SK-N-MC (cell line): ENCODE measurements at regions not wholly inside any gene's neighbourhood (a gene's known extent, or its start where the extent isn't known, plus 50 kb on each side); places are given as distances from the start of the nearest gene placed in this dataset.

Experiments used
- DNase-seq: peaks from one replicate; pipeline ENCODE4 v3.0.0-alpha.2; 2011; ENCODE audit warnings: low read depth, low spot score
- H3K27ac ChIP-seq: fragments of 200-600 bp; sonication (generic); 2 replicates; pipeline ENCODE4 v1.5.1; 2016; ENCODE audit warnings: mixed run types
- H3K36me3 ChIP-seq: fragments of 200-600 bp; sonication (generic); 2 replicates; pipeline ENCODE4 v1.6.1; 2017; ENCODE audit warnings: antibody characterized with exemption, low read length, mixed read lengths; ENCODE audit not compliant: insufficient read depth
- H3K4me3 ChIP-seq: fragments of 200-600 bp; sonication (generic); 2 replicates; pipeline ENCODE4 v1.5.1; 2016
- H3K9ac ChIP-seq: fragments of 200-600 bp; sonication (generic); 2 replicates; pipeline ENCODE4 v1.8.0; 2017; ENCODE audit warnings: mixed run types, mixed read lengths; ENCODE audit not compliant: insufficient read length
- H3K9me3 ChIP-seq: fragments of 200-600 bp; sonication (generic); 2 replicates; pipeline ENCODE4 v1.6.1; 2017; ENCODE audit warnings: low read depth, mild to moderate bottlenecking, antibody characterized with exemption, low read length, moderate library complexity, mixed read lengths
- EZH2 ChIP-seq: fragments of 200-600 bp; sonication (generic); IDR thresholded peaks from one replicate; pipeline ENCODE4 v1.6.1; 2017; ENCODE audit warnings: antibody characterized with exemption
- FOXP2 ChIP-seq: optimal IDR thresholded peaks from 2 replicates; pipeline ENCODE3; 2011; ENCODE audit warnings: mild to moderate bottlenecking, moderate library complexity; ENCODE audit not compliant: insufficient read depth; ENCODE audit errors: extremely low read length, control extremely low read depth
- POLR2AphosphoS5 ChIP-seq: IDR thresholded peaks from 2 replicates; pipeline ENCODE4 v1.6.1; 2012; ENCODE audit warnings: mild to moderate bottlenecking, low read depth, low read length, borderline replicate concordance

DNA sequence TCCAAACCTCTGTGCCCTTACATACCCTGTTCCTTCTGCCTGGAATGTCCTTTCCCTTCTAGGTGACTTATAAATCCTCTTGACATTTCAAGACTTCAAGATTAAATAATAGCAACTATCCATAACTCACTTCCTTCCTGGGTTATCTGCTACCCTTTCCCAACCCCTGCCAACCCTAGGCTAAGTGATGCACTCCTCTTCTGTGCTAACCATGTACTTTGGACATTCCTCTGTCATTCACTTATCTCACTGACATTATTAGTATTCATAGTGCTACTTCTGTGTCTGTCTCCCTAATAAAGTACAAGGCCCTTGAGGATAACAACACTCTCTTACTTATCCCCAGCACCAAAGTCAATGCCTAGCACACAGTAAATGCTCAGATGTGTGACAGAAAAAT, 307.1 kb downstream of the ENC1 start:
- no peak for TF ChIP-seq FOXP2
- no peak for TF ChIP-seq POLR2AphosphoS5
- TF ChIP-seq EZH2 = no peak
- H3K9ac ChIP-seq = no peak overlapping the region
- DNase-seq = no peak
- no peak overlapping the region for H3K27ac ChIP-seq
- H3K4me3 ChIP-seq = no peak overlapping the region
- H3K36me3 ChIP-seq = no peaks in the 10 kb centered on the region
- no peaks in the 10 kb centered on the region for H3K9me3 ChIP-seq

DNA sequence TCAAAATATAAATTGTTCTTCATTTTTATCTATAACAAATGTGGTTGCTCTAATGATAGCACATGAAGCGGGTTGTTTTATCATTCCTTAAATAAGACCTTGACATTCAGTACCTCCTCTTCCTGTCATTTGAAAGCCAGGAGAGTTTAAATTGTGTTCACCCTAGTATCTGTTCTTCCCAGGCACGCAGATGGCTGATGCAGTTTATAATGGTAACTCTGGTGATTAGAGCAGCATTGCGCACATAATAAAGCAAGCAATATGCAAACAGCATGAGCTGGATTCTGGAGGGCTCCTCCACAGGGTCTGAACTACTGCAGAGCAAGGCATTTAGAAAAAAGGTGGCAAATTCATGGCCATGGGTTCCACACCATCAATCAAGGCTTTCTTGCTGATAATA, 307.8 kb downstream of the ENC1 start:
- H3K36me3 ChIP-seq = no peaks in the 10 kb centered on the region
- DNase-seq = no peak
- H3K9me3 ChIP-seq = no peaks in the 10 kb centered on the region
- H3K4me3 ChIP-seq = no peak overlapping the region
- TF ChIP-seq POLR2AphosphoS5 (no peak), FOXP2 (no peak), EZH2 (no peak)
- no peak overlapping the region for H3K27ac ChIP-seq
- no peak overlapping the region for H3K9ac ChIP-seq

DNA sequence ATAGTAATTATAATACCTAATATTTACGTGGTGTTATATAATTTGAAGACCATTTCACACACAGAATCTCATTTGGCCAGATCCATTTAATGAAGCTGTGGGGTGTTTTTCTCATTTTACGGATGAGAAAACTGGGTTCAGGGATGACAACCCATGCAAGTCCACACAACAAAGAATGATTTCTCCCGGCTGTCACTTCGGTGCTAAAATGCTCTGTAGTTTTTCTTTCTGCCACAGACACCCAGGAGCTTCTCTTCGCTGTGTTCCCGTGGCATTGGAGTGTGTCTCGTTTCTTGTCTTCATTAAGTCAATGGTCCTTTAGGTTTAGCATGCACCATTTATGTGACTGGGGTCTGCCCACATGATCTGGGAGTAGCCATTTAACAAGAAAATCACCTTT, 308.5 kb downstream of the ENC1 start:
- Histone ChIP-seq H3K9ac (no peak overlapping the region), H3K4me3 (no peak overlapping the region), H3K9me3 (no peaks in the 10 kb centered on the region), H3K27ac (no peak overlapping the region), H3K36me3 (no peaks in the 10 kb centered on the region)
- no peak for DNase-seq
- TF ChIP-seq EZH2 = no peak
- TF ChIP-seq POLR2AphosphoS5 = no peak
- TF ChIP-seq FOXP2 = no peak

DNA sequence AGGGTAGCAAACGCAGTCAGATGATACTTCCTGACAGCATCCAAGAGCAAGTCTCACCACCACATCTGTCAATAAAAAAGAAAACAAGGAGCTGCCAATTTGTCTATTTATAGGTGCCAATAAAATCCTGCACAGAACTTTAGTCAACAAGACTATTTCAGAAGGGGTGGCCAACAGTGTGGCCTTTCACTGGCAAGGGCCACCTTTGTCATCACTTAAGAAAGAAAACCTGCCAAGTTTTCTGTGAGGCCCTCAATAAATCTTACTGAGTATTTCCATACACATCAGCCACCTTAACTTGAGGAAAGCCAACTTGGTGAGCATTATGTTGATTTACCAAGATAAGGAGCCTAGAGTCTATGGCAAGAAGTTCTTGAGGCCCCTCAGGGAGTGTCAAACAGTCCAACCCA, 312.3 kb downstream of the ENC1 start:
- H3K36me3 ChIP-seq = no peaks in the 10 kb centered on the region
- no peak for DNase-seq
- no peak overlapping the region for H3K4me3 ChIP-seq
- TF ChIP-seq FOXP2 (no peak), EZH2 (no peak), POLR2AphosphoS5 (no peak)
- H3K27ac ChIP-seq = no peak overlapping the region
- no peaks in the 10 kb centered on the region for H3K9me3 ChIP-seq
- H3K9ac ChIP-seq = no peak overlapping the region

DNA sequence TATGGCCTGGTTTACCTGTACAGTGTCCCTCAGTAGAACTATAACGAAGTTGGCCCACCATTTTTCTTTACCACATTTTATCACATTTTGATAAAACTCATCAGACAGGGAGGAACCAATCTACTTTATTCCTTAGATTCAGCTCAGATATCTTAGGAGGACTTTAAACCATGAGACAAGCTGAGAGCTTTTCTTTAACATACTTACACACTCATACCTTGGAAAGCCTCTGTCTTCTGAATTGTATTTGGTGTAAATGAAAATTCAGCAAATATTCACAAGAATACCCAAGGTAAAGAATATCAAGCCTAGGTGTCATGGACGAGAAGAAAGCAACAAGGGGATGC, 313.2 kb downstream of the ENC1 start:
- H3K9me3 ChIP-seq = no peaks in the 10 kb centered on the region
- no peak overlapping the region for H3K4me3 ChIP-seq
- TF ChIP-seq FOXP2 (no peak), EZH2 (no peak), POLR2AphosphoS5 (no peak)
- no peak for DNase-seq
- H3K27ac ChIP-seq = peak overlapping the region; percentile 82
- H3K9ac ChIP-seq = no peak overlapping the region
- no peaks in the 10 kb centered on the region for H3K36me3 ChIP-seq

DNA sequence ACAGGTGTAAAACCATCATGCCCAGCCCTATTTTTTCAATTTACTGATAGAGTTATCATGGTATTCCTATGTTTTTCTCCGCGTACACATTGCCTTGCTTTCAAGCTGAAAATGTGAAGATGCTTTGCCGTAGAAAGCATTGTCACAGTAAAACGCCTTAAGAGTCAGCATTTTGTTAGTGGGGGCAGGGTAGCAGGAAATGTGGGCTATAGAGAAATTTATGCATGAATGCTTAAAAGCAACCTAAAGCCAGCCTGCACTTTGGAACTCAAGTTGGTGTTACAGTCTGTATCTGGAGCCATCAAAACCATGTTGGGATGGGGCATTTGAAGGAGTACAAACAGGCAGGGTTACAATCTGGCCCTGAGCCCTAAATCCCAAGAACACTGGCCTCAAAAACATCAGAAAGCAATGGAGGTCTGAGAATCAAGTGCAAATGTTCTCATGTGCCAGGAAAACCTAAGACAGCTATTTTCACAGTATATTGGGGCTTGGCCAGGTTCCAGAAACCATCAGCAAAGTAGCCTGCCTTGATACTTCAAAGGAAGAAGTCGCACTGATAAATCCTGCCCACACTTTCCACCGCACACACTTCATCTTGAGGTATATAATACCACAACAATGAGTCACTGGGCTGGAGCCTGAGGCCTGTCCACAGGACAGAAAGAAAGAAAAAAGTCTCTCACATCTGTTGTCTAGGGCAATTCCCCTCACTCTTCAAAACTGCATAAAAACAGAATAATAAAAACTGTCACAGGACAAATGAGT, 313.8 kb downstream of the ENC1 start:
- peak; percentile 73 for DNase-seq
- no peak for TF ChIP-seq POLR2AphosphoS5
- no peak for TF ChIP-seq EZH2
- TF ChIP-seq FOXP2 = no peak

DNA sequence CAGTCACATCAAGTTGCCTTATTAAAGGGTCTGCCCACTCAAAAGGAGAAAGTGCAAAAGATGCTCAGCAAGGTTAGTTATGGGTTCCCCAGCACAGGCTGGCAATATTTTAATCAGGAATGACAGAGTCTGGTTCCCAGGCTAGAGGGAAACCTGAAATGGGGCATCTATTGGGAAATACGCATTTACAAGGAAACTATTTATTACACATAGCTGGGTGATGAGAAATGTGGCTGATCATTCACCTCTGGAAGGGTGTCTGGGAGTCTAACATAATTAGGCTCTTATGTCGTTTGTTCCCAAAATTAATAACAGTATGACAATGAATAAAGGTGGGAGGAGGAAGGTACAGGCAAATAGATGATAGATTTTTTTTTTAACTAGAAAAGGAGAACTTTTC, 314.7 kb downstream of the ENC1 start:
- no peaks in the 10 kb centered on the region for H3K9me3 ChIP-seq
- no peak overlapping the region for H3K4me3 ChIP-seq
- no peak overlapping the region for H3K9ac ChIP-seq
- H3K27ac ChIP-seq = no peak overlapping the region
- no peak for TF ChIP-seq FOXP2
- TF ChIP-seq EZH2 = no peak
- TF ChIP-seq POLR2AphosphoS5 = no peak
- no peak for DNase-seq
- no peaks in the 10 kb centered on the region for H3K36me3 ChIP-seq

More for the DNA sequence above, 313.8 kb downstream of the ENC1 start:
- H3K36me3 ChIP-seq = no peaks in the 10 kb centered on the region
- no peak overlapping the region for H3K9ac ChIP-seq
- no peaks in the 10 kb centered on the region for H3K9me3 ChIP-seq
- H3K27ac ChIP-seq = peak overlapping the region; percentile 82
- peak overlapping the region; percentile 46 for H3K4me3 ChIP-seq

DNA sequence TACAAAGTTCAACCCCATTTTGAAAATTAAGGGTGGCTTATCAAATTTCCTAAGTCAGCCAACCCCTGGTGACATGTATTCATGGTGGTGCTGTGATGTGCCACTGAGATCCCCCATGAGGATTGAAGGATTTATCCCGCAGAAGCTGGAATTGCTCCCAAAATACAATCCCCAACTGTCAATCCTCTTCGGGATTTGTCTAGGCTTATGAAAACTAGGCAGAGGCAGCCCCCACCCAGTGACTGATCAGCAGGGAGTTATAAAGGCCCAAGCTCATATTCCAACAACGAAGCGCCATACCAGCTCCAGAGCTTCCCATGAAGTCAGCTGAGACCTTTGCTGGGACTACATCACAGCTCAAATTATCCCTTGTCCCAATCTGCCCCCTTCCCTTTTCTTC, 316.0 kb downstream of the ENC1 start:
- Histone ChIP-seq H3K36me3 (no peaks in the 10 kb centered on the region), H3K9me3 (no peaks in the 10 kb centered on the region), H3K27ac (no peak overlapping the region), H3K4me3 (no peak overlapping the region), H3K9ac (no peak overlapping the region)
- no peak for TF ChIP-seq EZH2
- no peak for DNase-seq

DNA sequence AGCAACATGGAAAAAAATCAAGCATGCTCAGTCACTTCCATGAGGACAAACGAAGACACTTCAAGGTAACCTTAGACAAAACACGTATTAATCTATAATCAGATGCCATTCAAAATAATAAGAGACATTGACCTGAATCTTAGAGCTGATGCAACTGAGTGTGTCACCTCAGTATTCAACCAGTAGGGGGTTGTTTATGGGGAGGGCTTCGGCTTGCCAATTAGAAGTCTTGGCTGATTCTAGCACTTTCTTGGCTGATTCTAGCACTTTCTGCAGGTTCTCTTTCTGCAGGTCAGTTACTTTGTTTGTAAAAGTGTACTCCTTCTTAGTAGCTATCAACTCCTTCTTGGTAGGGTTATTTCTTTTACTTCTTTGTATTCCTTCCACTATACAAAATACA, 317.6 kb downstream of the ENC1 start:
- H3K36me3 ChIP-seq = no peaks in the 10 kb centered on the region
- DNase-seq = no peak
- no peak overlapping the region for H3K4me3 ChIP-seq
- no peak overlapping the region for H3K27ac ChIP-seq
- no peaks in the 10 kb centered on the region for H3K9me3 ChIP-seq
- no peak overlapping the region for H3K9ac ChIP-seq
- TF ChIP-seq POLR2AphosphoS5 = no peak
- no peak for TF ChIP-seq FOXP2
- no peak for TF ChIP-seq EZH2
